NCI-H1436 (cell line): ENCODE measurements at regions not wholly inside any gene's neighbourhood (a gene's known extent, or its start where the extent isn't known, plus 50 kb on each side); places are given as distances from the start of the nearest gene placed in this dataset.
A peak's percentile ranks its signal among the peaks of the same experiment; 100 is the strongest.
"Not testable (repeated sequence)": the region's sequence is repeated elsewhere in the genome, so short reads cannot be mapped to it uniquely, and the experiment has no call there.

Experiments used
- DNase-seq: peaks from one replicate; lab custom pipeline; 2025; lab: John Stamatoyannopoulos, UW

DNA sequence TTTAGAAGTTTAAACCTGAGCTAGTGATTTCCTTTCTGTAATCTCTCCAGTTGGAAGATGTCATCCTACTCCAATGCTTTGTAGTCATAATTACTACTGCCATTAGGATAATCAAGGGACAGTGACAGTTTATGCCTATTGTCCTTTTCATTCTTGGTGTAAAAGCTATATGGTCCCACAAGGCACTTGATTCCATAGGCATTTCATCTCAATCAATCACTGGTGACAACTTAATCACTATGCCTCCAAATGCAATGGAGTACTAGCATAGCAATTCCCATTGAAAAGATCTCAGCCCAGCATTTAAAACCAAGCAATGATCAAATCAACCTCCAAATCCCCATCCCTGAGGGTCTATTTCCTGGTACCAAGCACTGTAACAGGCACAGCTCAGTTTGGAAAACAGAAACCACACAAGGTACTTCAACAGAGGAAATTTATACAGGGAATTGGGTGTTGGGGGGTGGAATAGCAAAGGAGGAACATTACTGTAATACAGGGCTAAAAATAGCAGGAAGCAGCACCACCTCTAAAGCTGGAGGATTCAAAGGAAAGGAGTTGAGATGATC lies 51.0 kb downstream of the FHIP2A start:
- no peak for DNase-seq

DNA sequence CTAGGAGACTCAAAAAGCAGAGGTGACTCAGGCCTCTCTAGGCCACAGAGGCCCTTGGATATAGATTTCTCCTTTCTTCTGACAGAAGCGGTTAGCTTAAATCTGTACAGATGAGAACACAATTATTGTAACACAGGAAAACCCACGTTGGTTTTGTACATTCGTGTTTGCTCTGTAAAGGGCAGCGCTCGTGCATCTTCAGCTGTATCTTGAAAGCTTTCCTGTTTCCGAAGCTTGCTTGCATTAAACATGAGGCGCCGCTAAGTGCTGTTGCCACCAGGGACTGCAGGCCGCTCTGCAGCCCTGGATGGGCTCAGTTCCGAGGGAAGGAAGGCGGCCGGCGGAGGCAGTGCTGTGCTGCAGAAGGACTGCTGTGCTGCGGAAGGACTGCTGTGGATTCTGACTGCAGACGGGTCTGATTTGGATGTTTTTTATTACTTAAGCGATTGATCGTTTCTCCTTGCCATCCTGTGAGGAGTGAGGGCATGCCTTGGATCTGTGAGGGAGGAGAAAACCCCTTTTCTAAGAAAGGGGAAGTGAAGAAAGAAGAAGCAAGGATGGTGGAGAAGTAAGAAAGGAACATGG lies 53.3 kb downstream of the FHIP2A start:
- DNase-seq, result peak; percentile 54

DNA sequence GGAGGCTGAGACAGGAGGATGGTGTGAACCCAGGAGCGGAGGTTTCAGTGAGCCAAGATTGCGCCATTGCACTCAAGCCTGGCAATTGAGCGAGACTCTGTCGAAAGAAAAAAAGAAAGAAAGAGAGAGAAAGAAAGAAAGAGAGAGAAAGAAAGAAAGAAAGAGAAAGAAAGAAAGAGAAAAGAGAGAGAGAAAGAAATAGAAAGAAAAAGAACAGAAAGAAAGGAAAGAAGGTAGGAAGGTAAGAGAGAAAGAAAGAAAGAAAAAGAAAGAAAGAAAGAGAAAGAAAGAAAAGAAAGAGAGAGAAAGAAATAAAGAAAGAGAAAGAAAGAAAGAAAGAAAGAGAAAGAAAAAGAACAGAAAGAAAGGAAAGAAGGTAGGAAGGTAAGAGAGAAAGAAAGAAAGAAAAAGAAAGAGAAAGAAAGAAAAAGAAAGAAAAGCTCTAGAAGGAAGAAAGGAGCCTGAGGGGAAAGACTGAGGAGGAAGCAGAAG lies 54.1 kb downstream of the FHIP2A start:
- not testable (repeated sequence) for DNase-seq

DNA sequence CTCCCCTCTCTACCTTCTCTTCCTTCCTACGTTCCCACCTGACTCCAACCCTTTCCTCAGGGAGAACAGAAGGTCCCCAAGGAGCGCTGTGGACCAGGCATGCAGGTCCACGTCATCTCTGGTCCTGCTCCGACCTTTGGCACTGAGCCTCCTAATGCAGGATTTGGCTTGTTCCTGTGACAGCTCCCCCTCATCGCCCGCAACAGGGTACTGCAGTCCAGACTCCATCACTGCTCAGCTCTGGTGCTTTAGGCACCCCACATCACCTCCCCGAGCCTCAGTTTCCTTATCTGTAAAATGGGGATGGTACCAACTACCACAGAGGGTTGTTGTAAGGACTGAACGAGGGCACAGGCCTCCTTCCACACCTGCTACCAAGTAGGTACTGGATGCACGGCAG lies 54.6 kb downstream of the FHIP2A start:
- DNase-seq, result no peak

DNA sequence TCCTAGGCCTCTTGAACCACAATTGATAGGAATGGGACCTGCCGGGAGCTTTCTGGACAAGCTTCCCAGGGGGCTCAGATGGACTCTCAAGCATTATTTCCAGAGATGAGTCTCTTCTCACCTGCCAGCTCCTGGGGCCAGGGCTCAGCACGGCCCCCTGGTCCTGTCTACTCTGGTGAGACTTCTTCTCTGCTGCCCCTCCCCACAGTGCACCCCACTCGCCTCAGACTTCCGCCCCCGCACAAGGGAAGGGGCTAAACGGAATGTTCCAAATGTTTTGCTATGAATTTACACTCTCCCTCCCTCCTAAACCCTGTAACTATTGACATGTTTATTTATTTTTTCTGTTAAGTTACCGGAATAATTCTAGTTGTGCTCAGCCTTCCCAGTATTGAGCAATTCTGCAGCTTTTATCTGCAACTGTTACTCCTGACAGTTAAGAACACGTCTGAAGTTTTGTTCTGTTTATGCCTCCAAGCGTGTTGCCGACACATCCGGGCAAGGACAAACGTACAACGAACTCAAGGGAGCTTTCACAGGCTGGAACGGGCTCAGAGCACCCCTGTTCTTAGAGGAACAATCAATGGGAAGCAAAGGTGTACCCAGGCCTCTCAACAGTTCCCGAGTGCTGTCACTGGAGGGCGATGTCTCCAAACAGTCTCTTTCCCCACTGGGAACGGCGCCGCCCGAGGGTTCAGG lies 55.2 kb downstream of the FHIP2A start:
- peak; percentile 78 for DNase-seq

DNA sequence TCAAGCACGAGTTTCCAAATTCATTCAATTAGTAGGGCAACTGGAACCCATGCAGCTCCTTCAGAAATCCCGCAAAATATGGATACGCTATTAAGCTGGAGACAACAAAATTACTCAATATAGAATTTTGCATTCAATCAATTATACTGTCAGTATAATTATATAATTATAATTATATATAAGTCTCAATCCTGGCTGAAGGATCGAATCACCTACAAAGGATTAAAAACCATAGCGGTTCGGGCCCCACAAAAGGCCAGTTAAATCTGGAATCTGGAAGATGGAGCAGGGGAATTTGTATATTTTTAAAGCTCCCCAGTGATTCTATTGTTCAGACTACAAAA lies 55.7 kb downstream of the FHIP2A start:
- DNase-seq, result no peak

DNA sequence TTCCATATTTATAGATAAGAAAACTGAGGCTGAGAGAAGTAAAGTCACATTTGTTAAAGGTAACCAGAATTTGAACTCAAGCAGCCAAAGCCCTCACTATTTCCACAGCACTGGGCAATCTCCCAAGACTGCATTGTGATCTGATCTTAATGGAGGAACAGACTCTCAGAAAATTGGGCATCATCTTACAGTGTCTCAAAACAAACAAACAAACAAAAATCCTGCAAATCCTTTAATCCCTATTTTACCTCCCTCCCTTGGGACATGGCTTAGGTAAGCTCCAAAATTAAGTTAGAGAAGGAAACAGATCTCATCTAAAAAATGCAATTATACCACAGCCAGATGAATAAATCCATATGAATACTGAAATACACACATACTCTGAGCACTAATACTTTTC lies 57.5 kb downstream of the FHIP2A start:
- no peak for DNase-seq

DNA sequence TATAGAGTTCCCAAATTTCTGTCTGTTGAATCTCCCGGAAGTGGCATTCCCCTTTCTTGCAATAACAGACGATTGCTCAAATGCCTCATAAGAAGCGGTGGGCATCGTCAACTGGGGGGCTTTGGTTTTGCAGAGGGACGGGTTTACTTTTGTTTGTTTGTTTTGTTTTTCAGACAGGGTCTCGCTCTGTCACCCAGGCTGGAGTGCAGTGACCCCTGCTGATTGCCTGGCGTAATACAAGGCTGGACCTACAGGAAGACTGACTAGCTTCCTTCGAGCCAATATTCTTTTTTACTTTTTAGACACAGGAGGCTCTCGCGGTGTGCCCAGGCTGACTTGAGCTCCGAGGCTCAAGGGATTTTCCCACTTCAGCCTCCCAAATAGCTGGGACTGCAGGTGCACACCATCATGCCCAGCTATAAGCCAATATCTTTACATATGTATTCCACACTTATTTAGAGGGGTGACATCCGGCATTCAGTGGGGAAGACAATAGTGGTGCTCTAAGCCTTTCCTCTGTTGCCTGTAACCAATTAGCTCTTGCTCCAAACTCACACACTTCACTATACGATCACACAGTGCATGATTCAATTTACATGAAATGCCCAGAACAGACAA lies 58.1 kb downstream of the FHIP2A start:
- no peak for DNase-seq

DNA sequence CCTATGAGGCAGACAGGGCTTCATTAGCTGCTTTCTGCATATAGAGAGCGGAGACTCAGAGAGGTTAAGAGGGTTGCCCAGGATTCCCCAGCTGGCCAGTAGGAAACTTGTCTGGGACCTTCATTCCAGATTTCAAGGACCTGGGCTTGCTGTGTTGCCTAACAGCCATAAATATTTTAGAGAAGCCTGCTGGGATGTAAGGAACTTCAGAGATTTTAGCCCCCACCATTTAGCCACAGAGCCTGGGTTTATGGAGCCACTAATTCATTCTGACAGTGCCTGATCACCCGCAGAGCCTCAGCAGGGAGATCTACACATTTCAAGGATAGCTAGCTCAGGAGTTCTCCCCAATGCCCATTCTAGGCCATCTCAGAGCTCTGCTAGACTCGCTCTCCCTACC lies 56.6 kb upstream of the TRUB1 start:
- no peak for DNase-seq

DNA sequence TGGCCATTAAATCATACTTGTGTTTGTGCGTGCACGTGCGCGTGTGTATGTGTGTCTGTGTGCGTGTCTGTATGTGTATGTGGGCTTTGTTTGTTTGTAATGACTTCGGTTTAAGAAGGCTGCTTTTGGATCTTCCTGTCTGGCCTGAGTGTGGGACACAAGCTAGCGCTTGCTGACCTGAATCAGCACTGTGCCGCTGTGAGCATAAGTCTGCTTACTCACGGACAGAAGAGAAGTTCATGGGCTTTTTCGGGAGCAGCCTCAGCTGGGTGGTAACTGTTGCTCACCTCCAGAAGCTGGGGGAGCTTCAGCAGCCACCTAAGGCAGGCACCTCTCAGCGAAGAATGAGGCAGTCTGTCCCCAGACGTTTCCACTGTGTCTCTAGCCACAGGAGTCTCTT lies 56.1 kb upstream of the TRUB1 start:
- DNase-seq, result no peak

DNA sequence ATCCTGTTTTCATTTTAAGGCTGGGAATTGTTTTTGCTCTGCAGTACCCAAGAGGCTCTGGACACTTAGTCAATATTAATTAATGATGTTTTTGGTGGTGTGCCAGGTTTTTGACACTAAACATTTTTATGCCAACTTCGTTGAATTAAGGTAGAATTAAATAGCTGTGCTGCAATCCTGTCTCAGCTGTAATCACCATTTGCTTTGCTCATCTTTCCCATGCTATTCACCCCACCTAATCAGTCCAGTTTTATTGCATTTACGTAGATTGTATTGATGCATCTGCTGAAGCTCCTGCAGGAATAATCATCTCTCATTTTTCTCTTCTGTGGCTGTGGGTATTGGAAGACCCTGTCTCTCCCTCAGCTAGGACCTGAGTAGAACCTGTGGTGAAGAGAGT lies 52.6 kb upstream of the TRUB1 start:
- DNase-seq, result no peak
